EL (cell line): ENCODE measurements at regions not wholly inside any gene's neighbourhood (a gene's known extent, or its start where the extent isn't known, plus 50 kb on each side); places are given as distances from the start of the nearest gene placed in this dataset.
A peak's percentile ranks its signal among the peaks of the same experiment; 100 is the strongest.
"Not testable (repeated sequence)": the region's sequence is repeated elsewhere in the genome, so short reads cannot be mapped to it uniquely, and the experiment has no call there.

Experiments used
- DNase-seq: peaks from one replicate; pipeline ENCODE4 v3.0.0-alpha.2; 2016

DNA sequence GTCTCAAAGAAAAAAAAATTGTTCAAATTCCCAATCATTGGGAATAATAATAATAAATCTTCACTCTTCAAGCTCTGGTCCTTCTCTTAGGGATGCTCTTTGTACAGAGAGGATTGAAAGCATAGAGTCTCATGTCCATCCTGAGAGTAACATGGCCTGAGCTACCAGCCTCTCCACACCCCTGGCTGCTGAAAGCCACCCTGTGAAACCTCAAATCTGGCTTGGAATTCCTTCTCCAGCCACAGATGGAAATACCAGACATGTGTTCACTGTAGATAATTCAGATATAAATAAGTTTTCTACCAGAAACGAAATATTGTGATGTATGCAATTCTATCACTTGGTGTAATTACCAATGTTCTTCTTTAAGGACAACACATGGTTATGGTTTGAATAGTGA lies 140.6 kb downstream of the ARSF start:
- DNase-seq = no peak

GRCh38 chrX:3178329-3178728 lies 137.1 kb downstream of the ARSF start:
- DNase-seq = peak; percentile 15

- DNase-seq = peak; percentile 64
These were observed 136.6 kb downstream of the ARSF start for GRCh38 chrX:3177851-3178250.

DNA sequence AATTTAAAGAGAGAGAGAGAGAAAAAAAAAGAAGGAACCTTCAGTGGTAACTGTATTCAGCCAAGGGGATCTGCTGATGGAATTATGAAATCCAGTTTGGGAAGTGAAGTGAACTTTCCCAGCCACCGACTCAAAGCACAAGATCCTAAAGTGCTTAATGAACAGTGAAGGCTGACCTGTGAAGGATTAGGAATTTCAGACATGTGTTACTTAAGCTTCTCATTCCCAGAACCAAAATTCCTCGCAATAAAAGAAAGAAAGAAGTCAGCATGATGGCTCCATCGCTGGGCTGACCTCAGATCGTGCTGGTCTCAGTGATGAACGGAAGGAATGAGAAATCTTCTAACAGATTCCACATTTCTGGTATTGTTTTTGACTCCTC lies 135.2 kb downstream of the ARSF start:
- DNase-seq = peak; percentile 53

DNA sequence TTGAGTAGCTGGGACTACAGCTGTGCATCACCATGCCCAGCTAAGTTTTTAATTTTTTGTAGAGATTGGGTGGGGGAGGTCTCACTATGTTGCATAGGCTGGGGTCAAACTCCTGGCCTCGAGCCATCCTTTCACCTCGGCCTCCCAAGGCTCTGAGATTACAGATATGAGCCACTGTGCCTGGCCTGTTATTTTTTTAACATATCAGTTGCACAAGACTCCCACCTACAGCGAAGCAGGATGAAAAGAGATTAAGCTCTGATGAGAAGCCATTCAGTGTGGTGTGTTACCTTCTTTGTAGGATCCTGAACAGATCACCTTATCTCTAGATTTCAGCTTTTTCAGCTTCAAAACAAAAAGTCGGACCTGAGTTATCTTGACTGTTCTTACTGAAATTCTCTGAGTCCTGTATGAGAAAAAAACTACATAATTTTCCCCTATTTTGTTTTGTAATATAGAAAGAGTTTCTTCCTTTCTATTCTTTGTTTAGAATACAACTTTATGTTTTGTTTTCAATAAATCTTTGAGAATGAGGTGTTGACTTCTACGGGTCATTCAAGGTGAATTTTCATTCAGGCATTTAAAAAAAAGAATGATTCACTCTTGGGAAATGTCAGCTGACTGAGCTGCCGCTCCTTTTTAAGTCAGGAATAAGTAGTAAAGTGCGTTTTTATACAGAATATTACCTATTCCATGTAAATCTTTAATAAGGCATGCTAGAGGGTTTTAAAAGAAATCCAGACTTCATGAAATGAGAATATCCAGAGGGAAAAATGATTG lies 134.6 kb downstream of the ARSF start:
- DNase-seq = peak; percentile 53

- DNase-seq = not testable (repeated sequence)
These were observed 130.9 kb downstream of the ARSF start for GRCh38 chrX:3172156-3172555.

DNA sequence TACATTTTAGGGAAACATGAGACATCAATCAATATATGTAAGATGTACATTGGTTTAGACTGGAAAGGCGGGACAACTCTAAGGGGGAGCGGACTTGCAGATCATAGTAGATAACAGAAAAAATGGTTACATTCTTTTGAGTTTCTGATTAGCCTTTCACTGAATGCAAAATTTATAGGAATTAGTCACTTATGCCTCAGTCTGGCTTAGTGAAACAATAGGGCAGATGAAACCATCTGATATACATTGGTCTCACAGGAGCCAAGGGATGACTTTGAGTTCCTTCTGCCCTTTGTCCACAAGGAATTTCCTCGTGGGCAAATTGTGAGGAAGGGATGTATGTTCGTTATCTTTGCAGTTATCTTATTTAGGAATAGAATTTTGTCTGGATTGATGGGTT lies 128.2 kb downstream of the ARSF start:
- DNase-seq = no peak

DNA sequence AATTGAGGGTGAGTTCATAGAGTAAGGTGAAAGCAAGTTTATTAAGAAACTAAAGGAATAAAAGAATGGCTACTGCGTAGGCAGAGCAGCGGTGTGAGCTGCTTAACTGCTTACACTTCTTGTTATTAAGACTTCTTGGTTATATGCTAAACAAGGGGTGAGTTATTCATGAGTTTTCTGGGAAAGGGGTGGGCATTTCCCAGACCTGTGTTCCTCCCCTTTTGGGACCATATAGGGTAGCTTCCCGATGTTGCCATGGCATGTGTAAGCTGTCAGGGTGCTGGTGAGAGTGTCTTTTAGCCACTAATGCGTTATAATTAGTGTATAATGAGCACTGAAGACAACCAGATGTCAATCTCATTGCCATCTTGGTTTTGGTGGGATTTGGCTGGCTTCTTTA lies 126.5 kb downstream of the ARSF start:
- DNase-seq = no peak

- DNase-seq = no peak
These were observed 125.6 kb downstream of the ARSF start for GRCh38 chrX:3166670-3167455.

- no peak for DNase-seq
These were observed 124.5 kb downstream of the ARSF start for GRCh38 chrX:3165808-3166207.
